ENCODE measurements at regions not wholly inside any gene's neighbourhood (a gene's known extent, or its start where the extent isn't known, plus 50 kb on each side); places are given as distances from the start of the nearest gene placed in this dataset.

DNA sequence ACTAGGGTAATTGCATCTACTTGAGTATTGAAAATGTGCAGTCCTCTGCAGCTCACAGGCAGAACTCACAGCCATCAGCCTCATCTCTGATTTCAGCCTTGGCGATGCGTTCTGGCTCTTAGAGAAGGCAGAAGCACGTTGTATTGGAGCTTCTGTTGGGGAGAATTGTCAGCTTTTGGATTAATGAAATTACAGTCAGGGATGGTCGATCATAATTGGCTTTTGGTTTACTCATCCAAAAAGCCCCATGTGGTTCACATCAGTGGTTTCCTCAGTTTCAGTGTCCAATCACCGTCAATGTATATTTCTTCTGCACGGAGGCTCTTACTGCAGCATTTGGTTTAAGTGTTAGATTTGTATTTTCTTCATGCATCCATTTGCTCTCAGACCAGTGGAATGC lies 218.5 kb upstream of the SOX11 start (continued):
- TF ChIP-seq, protein P1, sequence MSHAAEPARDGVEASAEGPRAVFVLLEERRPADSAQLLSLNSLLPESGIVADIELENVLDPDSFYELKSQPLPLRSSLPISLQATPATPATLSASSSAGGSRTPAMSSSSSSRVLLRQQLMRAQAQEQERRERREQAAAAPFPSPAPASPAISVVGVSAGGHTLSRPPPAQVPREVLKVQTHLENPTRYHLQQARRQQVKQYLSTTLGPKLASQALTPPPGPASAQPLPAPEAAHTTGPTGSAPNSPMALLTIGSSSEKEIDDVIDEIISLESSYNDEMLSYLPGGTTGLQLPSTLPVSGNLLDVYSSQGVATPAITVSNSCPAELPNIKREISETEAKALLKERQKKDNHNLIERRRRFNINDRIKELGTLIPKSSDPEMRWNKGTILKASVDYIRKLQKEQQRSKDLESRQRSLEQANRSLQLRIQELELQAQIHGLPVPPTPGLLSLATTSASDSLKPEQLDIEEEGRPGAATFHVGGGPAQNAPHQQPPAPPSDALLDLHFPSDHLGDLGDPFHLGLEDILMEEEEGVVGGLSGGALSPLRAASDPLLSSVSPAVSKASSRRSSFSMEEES (CRISPR knock-in tag; IDR thresholded peaks at IDR 0.05): no peak
- TF ChIP-seq AKAP8 (CRISPR knock-in tag; IDR thresholded peaks at IDR 0.05) (no peak), PCBP1 (IDR thresholded peaks at IDR 0.05; ENCODE audit: borderline replicate concordance, low read depth, low read length) (no peak)

DNA sequence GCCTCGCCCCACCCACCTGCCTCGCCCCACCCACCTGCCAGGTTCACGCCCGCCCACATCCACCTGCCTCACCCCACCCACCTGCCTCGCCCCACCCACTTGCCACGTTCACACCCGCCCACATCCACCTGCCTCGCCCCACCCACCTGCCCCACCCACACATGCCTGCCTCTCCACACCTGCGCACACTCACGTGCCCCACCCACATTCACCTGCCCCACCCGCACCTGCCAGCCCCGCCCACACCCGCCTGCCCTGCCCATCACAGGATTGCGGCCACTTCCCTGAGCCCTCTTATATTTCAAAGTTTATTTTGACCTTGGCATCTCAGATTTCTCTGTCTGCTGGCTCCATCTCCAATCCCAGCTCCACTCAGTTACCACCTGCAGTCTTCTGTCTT lies 217.5 kb upstream of the SOX11 start:
- in situ Hi-C loops (cut with HindIII; ENCODE audit: extremely low pct_ligation_motif_present, low pct_unique_long_range_greater_than_20kb): no loop called here
- intact Hi-C loops (cut with micrococcal nuclease; ENCODE audit: unreplicated experiment): no loop called here
- Histone ChIP-seq H3K79me2 (ENCODE audit: insufficient read depth, low read length) (no peaks in the 10 kb centered on the region), H3K4me2 (ENCODE audit: low read depth, low read length) (no peak overlapping the region), H3K4me1 (ENCODE audit: insufficient read depth, low read length) (no peaks in the 10 kb centered on the region), H3K9ac (ENCODE audit: insufficient read depth, low read depth, low read length) (no peak overlapping the region), H3K36me3 (replicated peaks in 1 of 2; ENCODE audit: control insufficient read depth in 1 of 2, insufficient read depth in 2 of 2, low read length in 2 of 2) (no peaks in the 10 kb centered on the region), H4K20me1 (ENCODE audit: insufficient read depth, low read length) (no peaks in the 10 kb centered on the region), H2AFZ (ENCODE audit: low read length) (no peak overlapping the region), H3K27me3 (ENCODE audit: control insufficient read depth in 1 of 2, insufficient read depth in 2 of 2, low read length in 2 of 2) (no peaks in the 10 kb centered on the region), H3K4me3 (replicated peaks in 1 of 3; ENCODE audit: insufficient read depth in 1 of 3, low read depth in 2 of 3, low read length in 3 of 3) (no peak overlapping the region), H3K27ac (ENCODE audit: extremely low read length, insufficient read depth, low read length) (no peak overlapping the region), H3K9me3 (ENCODE audit: low read length) (no peaks in the 10 kb centered on the region)
- DNase-seq (ENCODE audit: low spot score): no peak
- ChIA-PET CTCF (ENCODE audit: low intra/inter-chr PET ratio, low total read pairs) (no interaction called here), POLR2A (no interaction called here)
- BruUV-seq (replicated peaks): no TSS peak
- no peak for TF ChIP-seq RBAK (CRISPR knock-in tag; IDR thresholded peaks at IDR 0.05)
- no peak for TF ChIP-seq ZFP1 (CRISPR knock-in tag; IDR thresholded peaks at IDR 0.05)
- TF ChIP-seq GATAD1 (CRISPR knock-in tag; IDR thresholded peaks at IDR 0.05): no peak
- no peak for TF ChIP-seq TBX2 (CRISPR knock-in tag; IDR thresholded peaks at IDR 0.05; ENCODE audit: borderline replicate concordance)
- no peak for TF ChIP-seq ZNF235 (CRISPR knock-in tag; IDR thresholded peaks at IDR 0.05; ENCODE audit: borderline replicate concordance)
- no peak for TF ChIP-seq POLR2AphosphoS5 (IDR thresholded peaks at IDR 0.05; ENCODE audit: low read depth, low read length)
- TF ChIP-seq ZMAT3 (CRISPR knock-in tag; conservative IDR thresholded peaks at IDR 0.05): no peak
- no peak for TF ChIP-seq ZNF343 (CRISPR knock-in tag; IDR thresholded peaks at IDR 0.05)
- no peak for TF ChIP-seq MXD3 (CRISPR knock-in tag; IDR thresholded peaks at IDR 0.05)
- no peak for TF ChIP-seq XRCC5 (optimal IDR thresholded peaks at IDR 0.05; ENCODE audit: low read length)
- no peak for TF ChIP-seq HDAC1 (CRISPR knock-in tag; IDR thresholded peaks at IDR 0.05)
- no peak for TF ChIP-seq SAFB2 (CRISPR knock-in tag; IDR thresholded peaks at IDR 0.05; ENCODE audit: borderline replicate concordance, low read depth)
- no peak for TF ChIP-seq CBFB (CRISPR knock-in tag; IDR thresholded peaks at IDR 0.05)
- no peak for TF ChIP-seq ZNF17 (CRISPR knock-in tag; IDR thresholded peaks at IDR 0.05)
- TF ChIP-seq TFAP4 (IDR thresholded peaks at IDR 0.05; ENCODE audit: borderline replicate concordance, low read depth): no peak
- WGBS (ENCODE audit: low lambda C conversion rate): 22% methylated on average over 14 of the region's 14 CpGs
- FAIRE-seq: no peak
- ATAC-seq: no peak
